ENCODE measurements at regions not wholly inside any gene's neighbourhood (a gene's known extent, or its start where the extent isn't known, plus 50 kb on each side); places are given as distances from the start of the nearest gene placed in this dataset.

DNA sequence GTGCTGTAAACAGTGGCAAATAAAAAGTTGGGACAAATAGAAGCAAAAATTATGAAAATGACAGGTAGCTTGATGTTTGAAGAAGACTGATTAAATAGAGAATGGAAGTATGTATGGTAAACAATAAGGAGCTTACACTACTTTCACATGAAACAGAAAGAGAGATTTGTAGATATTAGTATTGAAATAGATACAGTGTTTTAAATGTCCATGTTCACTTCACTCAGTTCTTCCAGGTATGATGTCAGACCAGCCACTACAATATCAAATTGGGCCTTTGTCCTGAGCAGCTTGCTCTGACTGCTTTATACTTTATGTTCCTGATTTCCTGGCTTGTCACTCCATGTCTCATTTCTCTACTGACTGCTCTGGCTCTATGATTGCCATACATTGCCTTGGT, 107.5 kb downstream of the CENPW start:
- TF ChIP-seq, protein P1, sequence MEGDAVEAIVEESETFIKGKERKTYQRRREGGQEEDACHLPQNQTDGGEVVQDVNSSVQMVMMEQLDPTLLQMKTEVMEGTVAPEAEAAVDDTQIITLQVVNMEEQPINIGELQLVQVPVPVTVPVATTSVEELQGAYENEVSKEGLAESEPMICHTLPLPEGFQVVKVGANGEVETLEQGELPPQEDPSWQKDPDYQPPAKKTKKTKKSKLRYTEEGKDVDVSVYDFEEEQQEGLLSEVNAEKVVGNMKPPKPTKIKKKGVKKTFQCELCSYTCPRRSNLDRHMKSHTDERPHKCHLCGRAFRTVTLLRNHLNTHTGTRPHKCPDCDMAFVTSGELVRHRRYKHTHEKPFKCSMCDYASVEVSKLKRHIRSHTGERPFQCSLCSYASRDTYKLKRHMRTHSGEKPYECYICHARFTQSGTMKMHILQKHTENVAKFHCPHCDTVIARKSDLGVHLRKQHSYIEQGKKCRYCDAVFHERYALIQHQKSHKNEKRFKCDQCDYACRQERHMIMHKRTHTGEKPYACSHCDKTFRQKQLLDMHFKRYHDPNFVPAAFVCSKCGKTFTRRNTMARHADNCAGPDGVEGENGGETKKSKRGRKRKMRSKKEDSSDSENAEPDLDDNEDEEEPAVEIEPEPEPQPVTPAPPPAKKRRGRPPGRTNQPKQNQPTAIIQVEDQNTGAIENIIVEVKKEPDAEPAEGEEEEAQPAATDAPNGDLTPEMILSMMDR (IDR thresholded peaks at IDR 0.05; ENCODE audit: insufficient read depth, low read depth, low read length) = no peak
- no peak for TF ChIP-seq EZH2 (IDR thresholded peaks at IDR 0.05; ENCODE audit: insufficient read depth, low read length)
